ENCODE measurements at regions not wholly inside any gene's neighbourhood (a gene's known extent, or its start where the extent isn't known, plus 50 kb on each side); places are given as distances from the start of the nearest gene placed in this dataset.

DNA sequence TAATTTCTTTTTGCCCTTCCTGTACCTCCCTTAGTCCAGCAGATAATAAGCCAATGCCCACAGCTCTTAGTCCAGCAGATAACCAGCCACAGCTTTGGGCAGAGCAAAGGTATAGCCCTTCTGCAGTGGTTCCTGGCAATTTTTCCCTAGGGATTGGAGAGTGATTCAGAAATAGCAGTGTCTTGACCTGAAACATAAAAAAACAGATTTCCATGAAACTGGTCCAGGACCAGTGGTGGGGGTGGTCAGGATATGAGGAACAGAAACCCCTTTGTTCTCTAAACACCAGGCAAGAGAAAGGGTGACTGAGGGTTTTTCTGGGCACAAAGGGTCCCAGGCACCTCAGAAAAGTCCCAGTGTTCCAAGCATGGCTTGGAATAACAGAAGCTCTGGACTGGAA, 103.4 kb downstream of the ARRDC4 start:
- Mint-ChIP-seq H3K4me3 (no peak overlapping the region), H3K36me3 (no peaks in the 10 kb centered on the region), H3K4me1 (ENCODE audit: unreplicated experiment) (no peaks in the 10 kb centered on the region), H3K9me3 (peaks cover 6% of the 10 kb centered on the region), H3K27ac (no peak overlapping the region), H3K27me3 (peaks cover 30% of the 10 kb centered on the region)
- no peak for DNase-seq (ENCODE audit: extremely low spot score, unreplicated experiment)
- TF ChIP-seq, protein P1, sequence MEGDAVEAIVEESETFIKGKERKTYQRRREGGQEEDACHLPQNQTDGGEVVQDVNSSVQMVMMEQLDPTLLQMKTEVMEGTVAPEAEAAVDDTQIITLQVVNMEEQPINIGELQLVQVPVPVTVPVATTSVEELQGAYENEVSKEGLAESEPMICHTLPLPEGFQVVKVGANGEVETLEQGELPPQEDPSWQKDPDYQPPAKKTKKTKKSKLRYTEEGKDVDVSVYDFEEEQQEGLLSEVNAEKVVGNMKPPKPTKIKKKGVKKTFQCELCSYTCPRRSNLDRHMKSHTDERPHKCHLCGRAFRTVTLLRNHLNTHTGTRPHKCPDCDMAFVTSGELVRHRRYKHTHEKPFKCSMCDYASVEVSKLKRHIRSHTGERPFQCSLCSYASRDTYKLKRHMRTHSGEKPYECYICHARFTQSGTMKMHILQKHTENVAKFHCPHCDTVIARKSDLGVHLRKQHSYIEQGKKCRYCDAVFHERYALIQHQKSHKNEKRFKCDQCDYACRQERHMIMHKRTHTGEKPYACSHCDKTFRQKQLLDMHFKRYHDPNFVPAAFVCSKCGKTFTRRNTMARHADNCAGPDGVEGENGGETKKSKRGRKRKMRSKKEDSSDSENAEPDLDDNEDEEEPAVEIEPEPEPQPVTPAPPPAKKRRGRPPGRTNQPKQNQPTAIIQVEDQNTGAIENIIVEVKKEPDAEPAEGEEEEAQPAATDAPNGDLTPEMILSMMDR (conservative IDR thresholded peaks at IDR 0.05) = no peak

DNA sequence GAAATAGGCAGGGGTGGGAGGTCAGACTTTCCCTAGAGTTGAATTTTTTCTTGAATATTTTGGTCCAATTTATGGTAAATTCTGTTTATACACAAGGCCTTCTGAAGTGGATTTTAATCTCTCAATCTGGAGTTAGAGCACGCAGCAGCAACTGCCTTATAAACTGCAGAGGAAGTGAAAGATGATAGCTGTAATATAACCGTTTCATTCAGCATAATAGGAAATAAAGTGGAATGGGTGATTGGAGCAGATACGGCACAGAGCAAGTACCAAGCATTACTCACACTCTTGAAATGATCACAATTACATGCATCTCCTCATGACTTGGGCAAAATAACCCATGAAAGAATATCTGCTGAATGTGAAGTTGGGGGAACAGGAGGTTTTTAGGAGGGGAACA, 106.8 kb downstream of the ARRDC4 start:
- Mint-ChIP-seq H3K9me3 (no peaks in the 10 kb centered on the region), H3K36me3 (no peaks in the 10 kb centered on the region), H3K27ac (no peak overlapping the region), H3K4me3 (no peak overlapping the region), H3K27me3 (peaks cover 21% of the 10 kb centered on the region), H3K4me1 (ENCODE audit: unreplicated experiment) (no peaks in the 10 kb centered on the region)
- no peak for DNase-seq (ENCODE audit: extremely low spot score, unreplicated experiment)
- TF ChIP-seq, protein P1 (conservative IDR thresholded peaks at IDR 0.05) = no peak

DNA sequence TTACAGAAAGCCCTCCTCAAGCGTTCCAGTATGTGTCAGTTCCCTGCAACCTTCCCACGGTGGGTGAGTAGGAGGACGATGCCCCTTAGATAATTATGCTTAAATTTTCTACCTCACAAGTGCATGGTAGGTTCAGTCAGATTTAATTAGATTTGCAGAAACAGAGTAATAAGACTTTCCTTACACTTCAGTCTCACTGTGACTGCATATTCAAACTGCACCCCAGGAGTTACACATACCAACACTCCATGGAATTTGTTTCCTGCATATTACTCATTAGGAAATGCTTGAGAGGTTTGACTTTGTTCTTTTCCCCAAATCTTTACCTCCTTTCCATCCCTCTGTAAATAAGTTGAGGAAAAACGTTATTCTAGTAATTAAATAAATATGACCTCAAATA, 108.8 kb downstream of the ARRDC4 start:
- H3K27ac Mint-ChIP-seq = no peak overlapping the region

DNA sequence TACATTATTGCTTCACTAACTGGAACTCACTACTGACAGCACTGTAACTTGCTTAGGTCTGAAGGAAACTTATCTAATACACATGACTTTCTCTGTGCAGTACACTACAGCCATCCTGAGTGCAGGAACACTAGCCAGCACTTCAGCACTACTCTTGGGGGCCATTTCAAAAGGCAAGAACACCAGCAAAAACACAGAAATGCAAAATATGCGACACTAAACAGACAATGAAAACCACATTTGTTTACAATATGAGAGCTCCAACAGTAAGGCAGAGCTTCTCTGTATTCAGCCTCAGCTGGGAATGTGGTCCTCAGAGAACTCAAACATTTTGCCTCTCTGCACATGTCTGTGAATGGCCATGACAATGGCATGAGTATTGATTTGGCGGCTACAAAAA, 109.6 kb downstream of the ARRDC4 start:
- no peak for DNase-seq (ENCODE audit: extremely low spot score, unreplicated experiment)
- no peak overlapping the region for H3K27ac Mint-ChIP-seq
- H3K4me1 Mint-ChIP-seq (ENCODE audit: unreplicated experiment) = no peaks in the 10 kb centered on the region

More for the DNA sequence above, 108.8 kb downstream of the ARRDC4 start:
- H3K9me3 Mint-ChIP-seq = no peaks in the 10 kb centered on the region
- H3K36me3 Mint-ChIP-seq = no peaks in the 10 kb centered on the region
- peaks cover 11% of the 10 kb centered on the region for H3K27me3 Mint-ChIP-seq
- H3K4me3 Mint-ChIP-seq = no peak overlapping the region
- no peak for DNase-seq (ENCODE audit: extremely low spot score, unreplicated experiment)
- TF ChIP-seq, protein P1 (conservative IDR thresholded peaks at IDR 0.05) = no peak
- H3K4me1 Mint-ChIP-seq (ENCODE audit: unreplicated experiment) = no peaks in the 10 kb centered on the region

DNA sequence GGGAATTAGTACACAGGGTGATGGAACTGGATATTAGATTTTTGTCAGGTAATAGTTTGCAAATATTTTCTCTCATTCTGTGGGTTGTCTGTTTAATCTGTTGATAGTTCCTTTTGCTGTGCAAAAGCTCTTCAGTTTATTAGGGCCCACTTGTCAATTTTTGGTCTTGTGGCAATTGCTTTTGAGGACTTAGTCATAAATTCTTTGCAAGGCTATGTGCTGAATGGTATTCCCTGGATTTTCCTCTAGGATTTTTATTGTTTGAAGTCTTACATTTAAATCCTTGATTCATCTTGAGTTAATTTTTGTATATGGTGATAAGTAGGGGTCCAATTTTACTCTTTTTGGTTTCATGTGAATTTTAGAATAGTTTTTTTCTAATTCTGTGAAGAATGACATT, 111.3 kb downstream of the ARRDC4 start:
- Mint-ChIP-seq H3K4me3 (no peak overlapping the region), H3K36me3 (no peaks in the 10 kb centered on the region), H3K9me3 (no peaks in the 10 kb centered on the region), H3K27me3 (no peaks in the 10 kb centered on the region), H3K4me1 (ENCODE audit: unreplicated experiment) (peaks cover 9% of the 10 kb centered on the region), H3K27ac (no peak overlapping the region)
- TF ChIP-seq, protein P1 (conservative IDR thresholded peaks at IDR 0.05) = no peak
- DNase-seq (ENCODE audit: extremely low spot score, unreplicated experiment) = no peak

More for the DNA sequence above, 109.6 kb downstream of the ARRDC4 start:
- Mint-ChIP-seq H3K4me3 (no peak overlapping the region), H3K36me3 (no peaks in the 10 kb centered on the region), H3K9me3 (no peaks in the 10 kb centered on the region), H3K27me3 (peaks cover 9% of the 10 kb centered on the region)
- TF ChIP-seq, protein P1 (conservative IDR thresholded peaks at IDR 0.05) = no peak

DNA sequence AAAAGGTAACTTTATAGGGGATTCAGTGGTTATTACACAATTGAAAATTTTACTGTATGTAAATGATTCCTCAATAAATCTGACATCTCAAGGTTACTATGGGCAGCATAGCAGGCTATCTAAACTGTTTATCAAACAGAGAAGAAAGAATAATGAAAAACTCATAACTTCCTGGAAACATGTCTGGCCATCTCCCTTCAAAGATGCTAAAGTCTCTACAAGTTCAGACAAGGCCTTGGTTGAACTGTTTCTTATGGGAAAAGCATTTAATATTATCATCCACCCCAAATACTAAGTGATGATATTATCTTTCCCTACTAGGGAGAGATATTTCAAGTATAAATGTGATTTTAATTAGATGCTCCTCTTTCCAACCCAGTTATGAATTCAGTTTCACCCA, 114.9 kb downstream of the ARRDC4 start:
- Mint-ChIP-seq H3K9me3 (no peaks in the 10 kb centered on the region), H3K27me3 (no peaks in the 10 kb centered on the region), H3K36me3 (no peaks in the 10 kb centered on the region), H3K27ac (peak overlapping the region; percentile 91), H3K4me1 (ENCODE audit: unreplicated experiment) (peaks cover 10% of the 10 kb centered on the region), H3K4me3 (no peak overlapping the region)
- TF ChIP-seq, protein P1 (conservative IDR thresholded peaks at IDR 0.05) = no peak
- DNase-seq (ENCODE audit: extremely low spot score, unreplicated experiment) = no peak
